ENCODE measurements at regions not wholly inside any gene's neighbourhood (a gene's known extent, or its start where the extent isn't known, plus 50 kb on each side); places are given as distances from the start of the nearest gene placed in this dataset.
"Not testable (repeated sequence)": the region's sequence is repeated elsewhere in the genome, so short reads cannot be mapped to it uniquely, and the experiment has no call there.

DNA sequence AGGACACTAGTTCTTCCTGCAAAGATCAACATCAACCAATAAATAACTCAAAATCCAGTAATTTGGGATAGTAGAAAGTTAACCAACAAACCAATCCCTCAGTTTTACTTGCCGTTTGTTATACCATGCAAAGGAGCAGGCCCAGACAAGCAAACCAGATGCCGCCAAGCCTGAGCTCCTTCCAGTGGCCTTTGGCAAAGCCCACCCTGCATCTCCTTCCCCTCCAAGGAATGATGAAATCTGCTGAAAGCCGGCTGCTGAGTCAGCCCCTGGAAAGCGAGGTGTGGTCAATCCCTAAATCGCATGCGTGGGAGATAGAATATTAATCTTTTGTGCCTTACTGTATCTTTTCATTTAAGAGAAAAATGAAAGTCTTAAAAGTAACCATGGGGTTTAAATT, 135.7 kb upstream of the VOPP1 start:
- not testable (repeated sequence) for TF ChIP-seq GABPA (IDR thresholded peaks at IDR 0.05; ENCODE audit: low read depth)
- TF ChIP-seq, protein P1, sequence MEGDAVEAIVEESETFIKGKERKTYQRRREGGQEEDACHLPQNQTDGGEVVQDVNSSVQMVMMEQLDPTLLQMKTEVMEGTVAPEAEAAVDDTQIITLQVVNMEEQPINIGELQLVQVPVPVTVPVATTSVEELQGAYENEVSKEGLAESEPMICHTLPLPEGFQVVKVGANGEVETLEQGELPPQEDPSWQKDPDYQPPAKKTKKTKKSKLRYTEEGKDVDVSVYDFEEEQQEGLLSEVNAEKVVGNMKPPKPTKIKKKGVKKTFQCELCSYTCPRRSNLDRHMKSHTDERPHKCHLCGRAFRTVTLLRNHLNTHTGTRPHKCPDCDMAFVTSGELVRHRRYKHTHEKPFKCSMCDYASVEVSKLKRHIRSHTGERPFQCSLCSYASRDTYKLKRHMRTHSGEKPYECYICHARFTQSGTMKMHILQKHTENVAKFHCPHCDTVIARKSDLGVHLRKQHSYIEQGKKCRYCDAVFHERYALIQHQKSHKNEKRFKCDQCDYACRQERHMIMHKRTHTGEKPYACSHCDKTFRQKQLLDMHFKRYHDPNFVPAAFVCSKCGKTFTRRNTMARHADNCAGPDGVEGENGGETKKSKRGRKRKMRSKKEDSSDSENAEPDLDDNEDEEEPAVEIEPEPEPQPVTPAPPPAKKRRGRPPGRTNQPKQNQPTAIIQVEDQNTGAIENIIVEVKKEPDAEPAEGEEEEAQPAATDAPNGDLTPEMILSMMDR (IDR thresholded peaks at IDR 0.05; ENCODE audit: insufficient read depth, low read length) = not testable (repeated sequence)

All from HL-60 (cell line).